H1 (cell line): ENCODE measurements at regions not wholly inside any gene's neighbourhood (a gene's known extent, or its start where the extent isn't known, plus 50 kb on each side); places are given as distances from the start of the nearest gene placed in this dataset.

Experiments
- CTCF ChIA-PET: fragments of 300-600 bp; sonication (Branson Sonifier 250); formaldehyde crosslinking; loops from one replicate; lab custom pipeline; 2021; ENCODE audit not compliant: partially characterized antibody; lab: Charles Lee
- POLR2A ChIA-PET: fragments of 300-600 bp; sonication (Branson Sonifier 250); formaldehyde crosslinking; loops from one replicate; lab custom pipeline; 2021; ENCODE audit warnings: inconsistent platforms; ENCODE audit not compliant: partially characterized antibody; lab: Charles Lee
- DNase-seq, 2 experiments: peaks; one replicate each; pipeline versions ENCODE4 v3.0.0 to v3.0.0-alpha.2; 2010 to 2022; ENCODE audit warnings: low spot score in 2 of 2, low read depth in 1 of 2, mixed read lengths in 1 of 2
- FAIRE-seq: peaks from 2 replicates; lab custom pipeline; 2011; peaks lifted over from hg19 to GRCh38; lab: Jason Lieb, UNC
- H2AFZ ChIP-seq: 2 replicates; pipeline ENCODE4 v1.8.1; 2012; ENCODE audit warnings: low read length, inconsistent platforms
- H2AK5ac ChIP-seq: 2 replicates; pipeline ENCODE4 v1.6.1; 2013; ENCODE audit warnings: low read depth, low read length
- H2BK120ac ChIP-seq: replicated peaks from 2 replicates; pipeline ENCODE3; 2013; ENCODE audit warnings: low read depth, low read length, inconsistent platforms
- H2BK12ac ChIP-seq: 2 replicates; pipeline ENCODE4 v1.6.1; 2013; ENCODE audit warnings: low read depth, low read length
- H2BK15ac ChIP-seq: 2 replicates; pipeline ENCODE4 v1.6.1; 2013; ENCODE audit warnings: low read length
- H2BK20ac ChIP-seq: 2 replicates; pipeline ENCODE4 v1.6.1; 2013; ENCODE audit warnings: low read length
- H2BK5ac ChIP-seq: 2 replicates; pipeline ENCODE4 v1.6.1; 2013; ENCODE audit warnings: low read depth, low read length
- H3K14ac ChIP-seq: 2 replicates; pipeline ENCODE4 v1.6.1; 2013; ENCODE audit warnings: inconsistent platforms; ENCODE audit not compliant: insufficient read length
- H3K18ac ChIP-seq: 2 replicates; pipeline ENCODE4 v1.6.1; 2013; ENCODE audit warnings: low read length; ENCODE audit errors: extremely low read depth
- H3K23ac ChIP-seq: 2 replicates; pipeline ENCODE4 v1.6.1; 2013; ENCODE audit warnings: inconsistent platforms; ENCODE audit not compliant: insufficient read length
- H3K23me2 ChIP-seq: 2 replicates; pipeline ENCODE4 v1.6.1; 2013; ENCODE audit warnings: low read depth, low read length
- H3K27ac ChIP-seq: 2 replicates; pipeline ENCODE4 v1.6.1; 2011; ENCODE audit warnings: low read depth, low read length, inconsistent platforms
- H3K27me3 ChIP-seq, 4 experiments: replicated peaks in 1 of 4; 1 replicate in 1 of 4; 2 replicates in 3 of 4; pipeline versions ENCODE4 v1.6.1 to v1.8.1; 2011 to 2013; ENCODE audit warnings: low read length in 3 of 4, mild to moderate bottlenecking in 3 of 4, inconsistent platforms in 2 of 4, mixed read lengths in 2 of 4, moderate library complexity in 1 of 4; ENCODE audit not compliant: control insufficient read depth in 3 of 4, insufficient read depth in 3 of 4; ENCODE audit errors: extremely low read depth in 1 of 4
- H3K36me3 ChIP-seq, 4 experiments: 2 replicates each; pipeline versions ENCODE4 v1.6.1 to v1.8.1; 2011 to 2013; ENCODE audit warnings: mild to moderate bottlenecking in 4 of 4, low read length in 3 of 4, moderate library complexity in 2 of 4, control low read depth in 1 of 4, inconsistent platforms in 1 of 4; ENCODE audit not compliant: insufficient read depth in 4 of 4, control insufficient read depth in 2 of 4
- H3K4ac ChIP-seq: replicated peaks from 2 replicates; pipeline ENCODE3; 2013; ENCODE audit warnings: low read length, low read depth, mixed read lengths, inconsistent platforms; ENCODE audit not compliant: insufficient read length
- H3K4me1 ChIP-seq, 4 experiments: replicated peaks in 1 of 4; 1 replicate in 1 of 4; 2 replicates in 3 of 4; pipeline versions ENCODE4 v1.6.1 to v1.8.1; 2011 to 2013; ENCODE audit warnings: low read length in 3 of 4, inconsistent platforms in 2 of 4, mixed read lengths in 1 of 4; ENCODE audit not compliant: insufficient read depth in 4 of 4, control insufficient read depth in 3 of 4
- H3K4me2 ChIP-seq, 2 experiments: 2 replicates each; pipeline versions ENCODE4 v1.6.1 to v1.8.1; 2011 to 2013; ENCODE audit warnings: low read depth in 2 of 2, low read length in 2 of 2, control low read depth in 1 of 2, inconsistent platforms in 1 of 2, mild to moderate bottlenecking in 1 of 2; ENCODE audit not compliant: insufficient read depth in 1 of 2
- H3K4me3 ChIP-seq, 4 experiments: fragments of 200-600, 300-600 bp in 1 of 4; sonication (generic), shearing (Covaris generic), sonication (Bioruptor Twin) in 1 of 4; 2 replicates each; pipeline versions ENCODE4 v1.5.1 to v1.8.1; 2011 to 2016; ENCODE audit warnings: low read length in 4 of 4, low read depth in 3 of 4, control low read depth in 2 of 4, inconsistent platforms in 2 of 4, mild to moderate bottlenecking in 2 of 4, mixed read lengths in 1 of 4, moderate library complexity in 1 of 4; ENCODE audit not compliant: insufficient read depth in 2 of 4; ENCODE audit errors: extremely low read depth in 1 of 4
- H3K56ac ChIP-seq: replicated peaks from 2 replicates; pipeline ENCODE3; 2013; ENCODE audit warnings: low read depth, mild to moderate bottlenecking, mixed read lengths, low read length, inconsistent platforms; ENCODE audit not compliant: insufficient read length
- H3K79me1 ChIP-seq: 2 replicates; pipeline ENCODE4 v1.6.1; 2013; ENCODE audit warnings: low read depth, low read length, control low read depth
- H3K79me2 ChIP-seq, 2 experiments: 2 replicates each; pipeline versions ENCODE4 v1.6.1 to v1.8.1; 2012 to 2013; ENCODE audit warnings: low read length in 2 of 2, mild to moderate bottlenecking in 2 of 2, inconsistent platforms in 1 of 2; ENCODE audit not compliant: insufficient read depth in 2 of 2, control insufficient read depth in 1 of 2
- H3K9ac ChIP-seq, 4 experiments: replicated peaks in 1 of 4; 1 replicate in 1 of 4; 2 replicates in 3 of 4; pipeline versions ENCODE4 v1.6.1 to v1.8.1; 2011 to 2013; ENCODE audit warnings: low read depth in 3 of 4, low read length in 3 of 4, control low read depth in 2 of 4, mild to moderate bottlenecking in 2 of 4, moderate library complexity in 2 of 4, inconsistent platforms in 1 of 4; ENCODE audit errors: extremely low read depth in 1 of 4
- H3K9me3 ChIP-seq, 2 experiments: 2 replicates each; pipeline versions ENCODE4 v1.6.1 to v1.8.1; 2012 to 2013; ENCODE audit warnings: mild to moderate bottlenecking in 2 of 2, moderate library complexity in 2 of 2, control low read depth in 1 of 2, inconsistent platforms in 1 of 2, low read depth in 1 of 2, low read length in 1 of 2, mixed read lengths in 1 of 2; ENCODE audit not compliant: insufficient read depth in 2 of 2
- H4K20me1 ChIP-seq, 2 experiments: replicated peaks in 1 of 2; 2 replicates each; pipeline versions ENCODE3 to v1.8.1; 2011 to 2013; ENCODE audit warnings: inconsistent platforms in 2 of 2, low read length in 2 of 2, mild to moderate bottlenecking in 1 of 2; ENCODE audit not compliant: insufficient read depth in 2 of 2, control insufficient read depth in 1 of 2
- H4K5ac ChIP-seq: 2 replicates; pipeline ENCODE4 v1.6.1; 2013; ENCODE audit warnings: low read length, low read depth, mixed read lengths, inconsistent platforms; ENCODE audit not compliant: insufficient read length
- H4K8ac ChIP-seq: 2 replicates; pipeline ENCODE4 v1.8.0; 2013; ENCODE audit warnings: mild to moderate bottlenecking, moderate library complexity, low read length, inconsistent platforms; ENCODE audit not compliant: insufficient read depth; ENCODE audit errors: extremely low read depth
- H4K91ac ChIP-seq: replicated peaks from 2 replicates; pipeline ENCODE3; 2013; ENCODE audit warnings: low read length, mixed read lengths, inconsistent platforms; ENCODE audit not compliant: insufficient read length
- ASH2L ChIP-seq: fragments of 200-600, 300-600 bp; sonication (generic); IDR thresholded peaks from one replicate; pipeline ENCODE4 v1.7.1; 2017; ENCODE audit warnings: low read length
- CEBPB ChIP-seq: IDR thresholded peaks from 2 replicates; pipeline ENCODE4 v1.6.1; 2012; ENCODE audit warnings: low read depth, low read length
- EZH2 ChIP-seq: fragments of 200-600 bp; sonication (generic); IDR thresholded peaks from 2 replicates; pipeline ENCODE4 v1.7.1; 2012; ENCODE audit warnings: low read depth, mild to moderate bottlenecking, moderate library complexity, low read length, inconsistent platforms; ENCODE audit not compliant: severe bottlenecking
- GABPA ChIP-seq: IDR thresholded peaks from 2 replicates; pipeline ENCODE4 v1.6.1; 2011; ENCODE audit warnings: mild to moderate bottlenecking, low read length, moderate library complexity, borderline replicate concordance; ENCODE audit not compliant: insufficient read depth
- JUND ChIP-seq: IDR thresholded peaks from 2 replicates; pipeline ENCODE4 v1.6.1; 2011; ENCODE audit warnings: mild to moderate bottlenecking, improper control_type of control experiment, low read length
- RAD21 ChIP-seq, 2 experiments: IDR thresholded peaks in 1 of 2; conservative IDR thresholded peaks in 1 of 2; 2 replicates each; pipeline ENCODE4 v1.6.1; 2011; ENCODE audit warnings: low read depth in 2 of 2, low read length in 2 of 2, improper control_type of control experiment in 1 of 2, inconsistent platforms in 1 of 2, mild to moderate bottlenecking in 1 of 2, moderate library complexity in 1 of 2
- RBBP5 ChIP-seq: IDR thresholded peaks from 2 replicates; pipeline ENCODE4 v1.7.1; 2012; ENCODE audit warnings: low read depth, mild to moderate bottlenecking, inconsistent platforms, low read length, moderate library complexity, borderline replicate concordance
- WGBS, 2 experiments: shearing (Covaris generic) in 1 of 2; methylation state at CpG; one replicate each; pipeline versions ENCODE4 v1.1.6 to v1.1.7; 2013 to 2015; ENCODE audit warnings: low lambda C conversion rate in 2 of 2, mixed read lengths in 2 of 2, inconsistent platforms in 1 of 2, low coverage in 1 of 2, missing lambda C conversion rate in 1 of 2; ENCODE audit not compliant: insufficient replicate concordance in 2 of 2, insufficient coverage in 1 of 2, insufficient read length in 1 of 2; ENCODE audit errors: extremely low coverage in 1 of 2, missing lambda C conversion rate in 1 of 2; 5-methylcytosine and 5-hydroxymethylcytosine counted together
- TF ChIP-seq, protein P1 (sequence below): IDR thresholded peaks from 2 replicates; pipeline ENCODE4 v1.6.1; 2012; ENCODE audit warnings: low read length, inconsistent platforms
- TF ChIP-seq, protein P2 (sequence below): IDR thresholded peaks from 2 replicates; pipeline ENCODE4 v1.6.1; 2012; ENCODE audit warnings: inconsistent platforms

GRCh38 chr13:39259371-39260140, 221.3 kb downstream of the NHLRC3 start:
- ChIA-PET POLR2A (no interaction called here), CTCF (interaction anchor here (0.5 to 3.5 kb wide), 12 partner anchors 15 to 360 kb away, joined by 3 to 17 read pairs (median 4); no protein-coding TSS in a partner anchor)
- Histone ChIP-seq H2BK20ac (no peak overlapping the region), H2BK5ac (no peak overlapping the region), H3K9me3 (no peaks in the 10 kb centered on the region), H3K23me2 (no peaks in the 10 kb centered on the region), H4K8ac (no peak overlapping the region), H2BK120ac (no peak overlapping the region), H4K5ac (no peak overlapping the region), H3K36me3 (no peaks in the 10 kb centered on the region), H3K56ac (no peak overlapping the region), H3K4me1 (no peaks in the 10 kb centered on the region), H3K4me3 (no peak overlapping the region), H3K79me2 (no peaks in the 10 kb centered on the region), H3K79me1 (no peaks in the 10 kb centered on the region), H4K91ac (no peak overlapping the region), H2AFZ (no peak overlapping the region), H3K27ac (no peak overlapping the region), H2BK15ac (no peak overlapping the region), H3K27me3 (no peaks in the 10 kb centered on the region), H2BK12ac (no peak overlapping the region), H3K23ac (no peak overlapping the region), H2AK5ac (no peak overlapping the region), H4K20me1 (no peaks in the 10 kb centered on the region), H3K14ac (no peak overlapping the region), H3K4ac (no peak overlapping the region), H3K9ac (no peak overlapping the region), H3K18ac (no peak overlapping the region), H3K4me2 (no peak overlapping the region)
- FAIRE-seq, result no peak
- no peak for TF ChIP-seq RAD21 (IDR thresholded peaks at IDR 0.05 in 1 of 2, conservative IDR thresholded peaks at IDR 0.05 in 1 of 2; ENCODE audit: low read depth in 2 of 2, low read length in 2 of 2)
- no peak for TF ChIP-seq ASH2L
- no peak for TF ChIP-seq EZH2
- no peak for TF ChIP-seq JUND
- no peak for TF ChIP-seq CEBPB
- TF ChIP-seq, protein P1, sequence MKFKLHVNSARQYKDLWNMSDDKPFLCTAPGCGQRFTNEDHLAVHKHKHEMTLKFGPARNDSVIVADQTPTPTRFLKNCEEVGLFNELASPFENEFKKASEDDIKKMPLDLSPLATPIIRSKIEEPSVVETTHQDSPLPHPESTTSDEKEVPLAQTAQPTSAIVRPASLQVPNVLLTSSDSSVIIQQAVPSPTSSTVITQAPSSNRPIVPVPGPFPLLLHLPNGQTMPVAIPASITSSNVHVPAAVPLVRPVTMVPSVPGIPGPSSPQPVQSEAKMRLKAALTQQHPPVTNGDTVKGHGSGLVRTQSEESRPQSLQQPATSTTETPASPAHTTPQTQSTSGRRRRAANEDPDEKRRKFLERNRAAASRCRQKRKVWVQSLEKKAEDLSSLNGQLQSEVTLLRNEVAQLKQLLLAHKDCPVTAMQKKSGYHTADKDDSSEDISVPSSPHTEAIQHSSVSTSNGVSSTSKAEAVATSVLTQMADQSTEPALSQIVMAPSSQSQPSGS, result no peak
- TF ChIP-seq, protein P2, sequence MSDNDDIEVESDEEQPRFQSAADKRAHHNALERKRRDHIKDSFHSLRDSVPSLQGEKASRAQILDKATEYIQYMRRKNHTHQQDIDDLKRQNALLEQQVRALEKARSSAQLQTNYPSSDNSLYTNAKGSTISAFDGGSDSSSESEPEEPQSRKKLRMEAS, result no peak
- TF ChIP-seq GABPA, result no peak
- no peak for TF ChIP-seq RBBP5
- no peak for DNase-seq
- 46% methylated on average over 2 of the region's 2 CpGs; no CpG with 5 or more reads in 1 of the 2 experiments for WGBS, 2 experiments
